ENCODE measurements at regions not wholly inside any gene's neighbourhood (a gene's known extent, or its start where the extent isn't known, plus 50 kb on each side); places are given as distances from the start of the nearest gene placed in this dataset.

DNA sequence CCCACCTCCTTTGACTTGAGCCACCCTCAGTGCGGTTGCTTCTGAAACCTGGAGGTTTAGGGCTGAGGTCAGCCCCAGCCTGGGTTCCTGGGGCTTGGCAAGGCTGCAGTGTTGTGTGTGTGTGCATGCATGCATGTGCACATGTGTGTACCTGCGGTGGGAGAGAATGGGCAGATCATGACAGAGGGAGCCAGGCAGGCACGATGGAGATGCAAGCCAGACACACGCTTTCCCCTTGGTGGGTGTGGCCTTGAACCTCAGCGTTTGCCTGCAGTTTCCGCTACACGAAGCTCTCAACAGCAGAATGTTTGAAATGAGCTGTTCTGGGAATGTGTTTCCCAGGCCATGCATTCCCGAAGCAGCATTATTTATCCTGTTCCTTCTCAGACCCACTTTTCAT lies 65.9 kb upstream of the RAPGEF1 start:
- TF ChIP-seq EZH2 (IDR thresholded peaks at IDR 0.05; ENCODE audit: borderline replicate concordance, low read depth, low read length, severe bottlenecking), result no peak
- TF ChIP-seq, protein P1, sequence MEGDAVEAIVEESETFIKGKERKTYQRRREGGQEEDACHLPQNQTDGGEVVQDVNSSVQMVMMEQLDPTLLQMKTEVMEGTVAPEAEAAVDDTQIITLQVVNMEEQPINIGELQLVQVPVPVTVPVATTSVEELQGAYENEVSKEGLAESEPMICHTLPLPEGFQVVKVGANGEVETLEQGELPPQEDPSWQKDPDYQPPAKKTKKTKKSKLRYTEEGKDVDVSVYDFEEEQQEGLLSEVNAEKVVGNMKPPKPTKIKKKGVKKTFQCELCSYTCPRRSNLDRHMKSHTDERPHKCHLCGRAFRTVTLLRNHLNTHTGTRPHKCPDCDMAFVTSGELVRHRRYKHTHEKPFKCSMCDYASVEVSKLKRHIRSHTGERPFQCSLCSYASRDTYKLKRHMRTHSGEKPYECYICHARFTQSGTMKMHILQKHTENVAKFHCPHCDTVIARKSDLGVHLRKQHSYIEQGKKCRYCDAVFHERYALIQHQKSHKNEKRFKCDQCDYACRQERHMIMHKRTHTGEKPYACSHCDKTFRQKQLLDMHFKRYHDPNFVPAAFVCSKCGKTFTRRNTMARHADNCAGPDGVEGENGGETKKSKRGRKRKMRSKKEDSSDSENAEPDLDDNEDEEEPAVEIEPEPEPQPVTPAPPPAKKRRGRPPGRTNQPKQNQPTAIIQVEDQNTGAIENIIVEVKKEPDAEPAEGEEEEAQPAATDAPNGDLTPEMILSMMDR (IDR thresholded peaks at IDR 0.05; ENCODE audit: extremely low read depth in 1 of 2, insufficient read depth in 1 of 2, low read depth in 1 of 2, low read length in 2 of 2), result no peak
- no peak for TF ChIP-seq JUN (IDR thresholded peaks at IDR 0.05; ENCODE audit: borderline replicate concordance, insufficient read depth, insufficient read length, low read depth)
- no peak for TF ChIP-seq POLR2AphosphoS5 (IDR thresholded peaks at IDR 0.05; ENCODE audit: insufficient read depth, low read depth, low read length)
- TF ChIP-seq POLR2A (IDR thresholded peaks at IDR 0.05; ENCODE audit: low read depth, low read length), result no peak
- no peak for TF ChIP-seq MAX (IDR thresholded peaks at IDR 0.05; ENCODE audit: insufficient read depth, insufficient read length)
- TF ChIP-seq MYC (IDR thresholded peaks at IDR 0.05; ENCODE audit: low read depth, low read length), result no peak

All from endothelial cell of umbilical vein (primary cell).